Adrenal gland (tissue), 5 donors: ENCODE measurements at regions not wholly inside any gene's neighbourhood (a gene's known extent, or its start where the extent isn't known, plus 50 kb on each side); places are given as distances from the start of the nearest gene placed in this dataset.

Source experiments
- CTCF ChIP-seq, 6 experiments: fragments of 450-650 bp in 4 of 6; fragments of 200-600 bp in 2 of 6; sonication (generic) in 1 of 6; IDR thresholded peaks; 1 replicate in 5 of 6; 2 replicates in 1 of 6; pipeline versions ENCODE4 v1.5.1 to v1.8.0; 2016 to 2021; ENCODE audit warnings: antibody characterized with exemption in 6 of 6, mild to moderate bottlenecking in 2 of 6, moderate library complexity in 1 of 6
- POLR2A ChIP-seq, 2 donors: fragments of 450-650 bp; IDR thresholded peaks; one replicate each; pipeline ENCODE4 v1.6.1; 2017; ENCODE audit warnings: antibody characterized with exemption in 2 of 2, mild to moderate bottlenecking in 2 of 2, moderate library complexity in 1 of 2
- donor health status: DM: no; HTN: no; CAD: no.

GRCh38 chrY:12642986-12643385 is 58.0 kb upstream of the USP9Y start:
- no peak for TF ChIP-seq POLR2A (IDR thresholded peaks at IDR 0.05)
- TF ChIP-seq CTCF (IDR thresholded peaks at IDR 0.05) = no peak
